ENCODE measurements at regions not wholly inside any gene's neighbourhood (a gene's known extent, or its start where the extent isn't known, plus 50 kb on each side); places are given as distances from the start of the nearest gene placed in this dataset.

DNA sequence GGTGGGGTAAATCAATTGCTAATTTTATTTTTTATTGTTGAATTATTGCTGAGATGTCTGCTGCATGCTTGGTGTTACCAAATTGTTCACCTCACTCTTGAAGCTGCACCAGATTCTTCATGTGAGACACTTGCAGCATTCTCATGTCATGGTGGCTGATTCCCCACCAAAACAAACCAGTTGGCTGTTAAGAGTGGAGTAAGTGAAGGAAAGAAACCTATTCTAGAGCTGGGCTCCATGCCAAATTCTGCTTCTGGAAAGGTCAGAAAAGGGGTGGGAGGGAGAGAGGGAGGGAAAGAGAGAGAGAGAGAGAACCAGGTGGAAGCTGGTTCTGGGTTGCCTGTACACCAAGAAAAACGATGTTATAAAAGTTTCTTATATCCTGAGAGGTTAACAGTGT, 317.5 kb upstream of the THRB start:
- WGBS, 2 experiments (ENCODE audit: low coverage in 1 of 2, low lambda C conversion rate in 2 of 2, missing lambda C conversion rate in 2 of 2) = 8 to 25% methylated on average over 1 of the region's 1 CpG
- Histone ChIP-seq H3K9ac (no peak overlapping the region), H3K27me3 (replicated peaks; ENCODE audit: insufficient read depth) (no peaks in the 10 kb centered on the region), H3F3A (ENCODE audit: insufficient read depth) (no peaks in the 10 kb centered on the region), H3K36me3 (ENCODE audit: low read depth) (no peaks in the 10 kb centered on the region), H3K79me2 (ENCODE audit: insufficient read depth) (no peaks in the 10 kb centered on the region), H2AFZ (no peak overlapping the region), H3K9me3 (ENCODE audit: low read depth) (no peaks in the 10 kb centered on the region), H3K27ac (no peak overlapping the region), H3K4me2 (ENCODE audit: unreplicated experiment) (no peak overlapping the region), H3K9me2 (ENCODE audit: insufficient read depth) (no peaks in the 10 kb centered on the region), H4K20me1 (ENCODE audit: insufficient read depth) (no peaks in the 10 kb centered on the region), H3K4me3 (no peak overlapping the region), H3K4me1 (ENCODE audit: insufficient read depth) (no peaks in the 10 kb centered on the region)
- DNase-seq = no peak
- in situ Hi-C loops (cut with MboI) = no loop called here
- TF ChIP-seq EZH2 (IDR thresholded peaks at IDR 0.05; ENCODE audit: insufficient read depth, poor library complexity, severe bottlenecking) = no peak
- no peak for TF ChIP-seq EZH2phosphoT487 (IDR thresholded peaks at IDR 0.05; ENCODE audit: insufficient read depth, low read depth)

DNA sequence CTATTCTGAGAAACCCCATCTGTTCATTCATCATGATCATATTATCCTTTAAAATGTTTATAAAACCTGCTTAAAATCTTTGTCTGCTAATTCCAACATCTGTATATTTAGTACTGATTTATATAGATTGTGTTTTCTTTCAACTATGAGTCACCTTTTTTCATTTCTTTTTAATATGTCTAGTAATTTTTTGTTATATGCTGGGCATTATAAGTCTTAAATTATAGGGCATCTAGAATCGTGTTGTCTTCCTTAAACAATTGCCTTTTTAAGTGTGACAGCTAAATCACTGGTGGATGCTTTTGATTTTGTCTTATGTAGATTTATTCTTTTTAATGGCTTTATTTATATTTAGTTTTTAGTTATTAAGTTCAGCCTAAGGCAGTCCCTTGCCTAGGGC, 323.4 kb upstream of the THRB start:
- no peaks in the 10 kb centered on the region for H3K27me3 ChIP-seq (replicated peaks; ENCODE audit: insufficient read depth)
- no peak overlapping the region for H3K4me3 ChIP-seq
- no peaks in the 10 kb centered on the region for H3K9me3 ChIP-seq (ENCODE audit: low read depth)
- no peak overlapping the region for H3K4me2 ChIP-seq (ENCODE audit: unreplicated experiment)
- no peak overlapping the region for H3K27ac ChIP-seq
- no peaks in the 10 kb centered on the region for H3K36me3 ChIP-seq (ENCODE audit: low read depth)
- H3K9ac ChIP-seq = no peak overlapping the region
- no peaks in the 10 kb centered on the region for H3K9me2 ChIP-seq (ENCODE audit: insufficient read depth)
- 15 to 26% methylated on average over 1 of the region's 1 CpG for WGBS, 2 experiments (ENCODE audit: low coverage in 1 of 2, low lambda C conversion rate in 2 of 2, missing lambda C conversion rate in 2 of 2)
- DNase-seq = no peak
- H4K20me1 ChIP-seq (ENCODE audit: insufficient read depth) = no peaks in the 10 kb centered on the region
- no peak overlapping the region for H2AFZ ChIP-seq
- in situ Hi-C loops (cut with MboI) = no loop called here
- H3F3A ChIP-seq (ENCODE audit: insufficient read depth) = no peaks in the 10 kb centered on the region
- no peaks in the 10 kb centered on the region for H3K79me2 ChIP-seq (ENCODE audit: insufficient read depth)
- no peaks in the 10 kb centered on the region for H3K4me1 ChIP-seq (ENCODE audit: insufficient read depth)
- no peak for TF ChIP-seq EZH2phosphoT487 (IDR thresholded peaks at IDR 0.05; ENCODE audit: insufficient read depth, low read depth)
- no peak for TF ChIP-seq EZH2 (IDR thresholded peaks at IDR 0.05; ENCODE audit: insufficient read depth, poor library complexity, severe bottlenecking)

DNA sequence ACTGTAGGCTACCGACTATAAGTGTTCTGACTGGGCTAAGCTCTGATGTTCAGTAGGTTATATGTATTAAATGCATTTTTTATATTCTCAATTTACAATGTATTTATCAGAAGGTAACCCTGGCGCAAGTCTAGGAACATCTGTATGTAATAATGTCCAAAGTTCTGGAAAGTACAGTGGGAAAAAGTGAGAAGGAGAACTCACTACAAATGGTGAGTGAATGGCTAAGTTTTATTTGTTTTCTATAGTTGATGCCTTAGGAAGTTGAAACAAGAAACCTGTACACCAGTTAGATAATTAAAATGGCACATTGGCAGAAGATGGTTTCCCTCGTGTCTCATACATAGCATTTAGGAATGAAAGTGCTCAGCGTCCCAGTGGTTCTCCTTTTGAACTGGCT, 333.4 kb upstream of the THRB start:
- H3K27ac ChIP-seq = no peak overlapping the region
- H3K9me2 ChIP-seq (ENCODE audit: insufficient read depth) = no peaks in the 10 kb centered on the region
- H3K4me2 ChIP-seq (ENCODE audit: unreplicated experiment) = no peak overlapping the region
- H3K79me2 ChIP-seq (ENCODE audit: insufficient read depth) = no peaks in the 10 kb centered on the region
- no peak overlapping the region for H2AFZ ChIP-seq
- in situ Hi-C loops (cut with MboI) = no loop called here
- no peaks in the 10 kb centered on the region; the same call in 1 of the 2 replicates for H3K4me1 ChIP-seq (ENCODE audit: insufficient read depth)
- WGBS, 2 experiments (ENCODE audit: low coverage in 1 of 2, low lambda C conversion rate in 2 of 2, missing lambda C conversion rate in 2 of 2) = 83 to 86% methylated on average over 4 of the region's 4 CpGs
- H3F3A ChIP-seq (ENCODE audit: insufficient read depth) = no peaks in the 10 kb centered on the region
- DNase-seq = no peak
- peaks cover 30% of the 10 kb centered on the region for H3K27me3 ChIP-seq (replicated peaks; ENCODE audit: insufficient read depth)
- no peak overlapping the region for H3K9ac ChIP-seq
- no peaks in the 10 kb centered on the region for H3K9me3 ChIP-seq (ENCODE audit: low read depth)
- TF ChIP-seq EZH2phosphoT487 (IDR thresholded peaks at IDR 0.05; ENCODE audit: insufficient read depth, low read depth) (no peak), EZH2 (IDR thresholded peaks at IDR 0.05; ENCODE audit: insufficient read depth, poor library complexity, severe bottlenecking) (no peak)
- no peaks in the 10 kb centered on the region for H4K20me1 ChIP-seq (ENCODE audit: insufficient read depth)
- H3K4me3 ChIP-seq = no peak overlapping the region
- H3K36me3 ChIP-seq (ENCODE audit: low read depth) = no peaks in the 10 kb centered on the region

DNA sequence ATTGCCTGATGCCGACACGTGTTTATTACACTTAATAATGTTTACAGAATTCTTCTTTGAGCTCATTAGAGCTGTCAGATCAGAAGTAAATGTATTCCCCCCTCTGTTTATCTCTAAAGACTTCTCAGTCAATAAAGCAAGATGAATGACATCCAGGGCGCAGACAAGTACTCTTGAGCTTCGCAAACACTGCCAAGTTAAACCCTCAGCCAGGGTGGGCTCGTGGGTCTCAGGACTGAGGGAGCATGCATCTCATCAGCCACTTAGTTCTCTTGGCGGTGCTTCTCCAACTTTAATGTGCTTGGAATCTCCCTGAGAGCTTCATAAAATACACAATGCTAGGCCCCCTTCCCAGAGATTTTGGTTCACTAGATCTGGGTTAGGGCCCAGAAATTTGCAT, 333.9 kb upstream of the THRB start:
- no peak overlapping the region for H3K4me3 ChIP-seq
- no peaks in the 10 kb centered on the region; the same call in 1 of the 2 replicates for H3K4me1 ChIP-seq (ENCODE audit: insufficient read depth)
- TF ChIP-seq EZH2 (IDR thresholded peaks at IDR 0.05; ENCODE audit: insufficient read depth, poor library complexity, severe bottlenecking) = no peak
- TF ChIP-seq EZH2phosphoT487 (IDR thresholded peaks at IDR 0.05; ENCODE audit: insufficient read depth, low read depth) = no peak
- H3K79me2 ChIP-seq (ENCODE audit: insufficient read depth) = no peaks in the 10 kb centered on the region
- H3K9me3 ChIP-seq (ENCODE audit: low read depth) = no peaks in the 10 kb centered on the region
- no peaks in the 10 kb centered on the region for H4K20me1 ChIP-seq (ENCODE audit: insufficient read depth)
- H2AFZ ChIP-seq = no peak overlapping the region; the same call in 1 of the 2 replicates
- H3F3A ChIP-seq (ENCODE audit: insufficient read depth) = no peaks in the 10 kb centered on the region
- no peaks in the 10 kb centered on the region for H3K36me3 ChIP-seq (ENCODE audit: low read depth)
- H3K4me2 ChIP-seq (ENCODE audit: unreplicated experiment) = peak overlapping the region; percentile 42
- H3K9ac ChIP-seq = no peak overlapping the region
- H3K27me3 ChIP-seq (replicated peaks; ENCODE audit: insufficient read depth) = peaks cover 30% of the 10 kb centered on the region
- no peaks in the 10 kb centered on the region for H3K9me2 ChIP-seq (ENCODE audit: insufficient read depth)
- WGBS, 2 experiments (ENCODE audit: low coverage in 1 of 2, low lambda C conversion rate in 2 of 2, missing lambda C conversion rate in 2 of 2) = 72 to 76% methylated on average over 6 of the region's 6 CpGs
- no peak for DNase-seq
- H3K27ac ChIP-seq = no peak overlapping the region
- in situ Hi-C loops (cut with MboI) = no loop called here

All from GM23248 (cell line).